Mesendoderm (in vitro differentiated cells): ENCODE measurements at regions not wholly inside any gene's neighbourhood (a gene's known extent, or its start where the extent isn't known, plus 50 kb on each side); places are given as distances from the start of the nearest gene placed in this dataset.
"Not testable (repeated sequence)": the region's sequence is repeated elsewhere in the genome, so short reads cannot be mapped to it uniquely, and the experiment has no call there.

ENCODE experiments used
- DNase-seq: peaks from one replicate; pipeline ENCODE4 v3.0.0; 2013
- H2AK5ac ChIP-seq: 2 replicates; pipeline ENCODE4 v1.6.1; 2013; ENCODE audit warnings: low read length, inconsistent platforms
- H2BK120ac ChIP-seq: 2 replicates; pipeline ENCODE4 v1.6.1; 2013; ENCODE audit warnings: low read depth, mild to moderate bottlenecking, low read length, moderate library complexity, mixed read lengths
- H2BK15ac ChIP-seq: replicated peaks from 2 replicates; pipeline ENCODE4 v1.6.1; 2013; ENCODE audit warnings: low read depth, mild to moderate bottlenecking, moderate library complexity
- H2BK5ac ChIP-seq: 2 replicates; pipeline ENCODE4 v1.6.1; 2013; ENCODE audit warnings: low read length, inconsistent platforms
- H3K18ac ChIP-seq: 2 replicates; pipeline ENCODE4 v1.6.1; 2013; ENCODE audit warnings: mild to moderate bottlenecking, low read length, mixed read lengths
- H3K23ac ChIP-seq: one replicate; pipeline ENCODE4 v1.6.1; 2013; ENCODE audit warnings: low read length
- H3K27ac ChIP-seq: 2 replicates; pipeline ENCODE4 v1.5.1; 2013; ENCODE audit warnings: low read depth, mild to moderate bottlenecking, inconsistent platforms, low read length, moderate library complexity
- H3K27me3 ChIP-seq: 2 replicates; pipeline ENCODE4 v1.6.1; 2013; ENCODE audit warnings: low read length, control low read depth, mild to moderate bottlenecking, inconsistent platforms; ENCODE audit not compliant: insufficient read depth, poor library complexity
- H3K36me3 ChIP-seq: 2 replicates; pipeline ENCODE4 v1.6.1; 2013; ENCODE audit warnings: low read length, inconsistent platforms; ENCODE audit not compliant: control insufficient read depth, insufficient read depth
- H3K4ac ChIP-seq: one replicate; pipeline ENCODE4 v1.6.1; 2013; ENCODE audit warnings: low read depth, mild to moderate bottlenecking, low read length, moderate library complexity
- H3K4me1 ChIP-seq: 2 replicates; pipeline ENCODE4 v1.6.1; 2013; ENCODE audit warnings: low read depth, low read length, inconsistent platforms; ENCODE audit not compliant: control insufficient read depth
- H3K4me2 ChIP-seq: 2 replicates; pipeline ENCODE4 v1.6.1; 2013; ENCODE audit warnings: low read length
- H3K4me3 ChIP-seq: 2 replicates; pipeline ENCODE4 v1.5.1; 2013; ENCODE audit warnings: mild to moderate bottlenecking, low read length
- H3K56ac ChIP-seq: one replicate; pipeline ENCODE4 v1.6.1; 2013; ENCODE audit warnings: low read length
- H3K79me1 ChIP-seq: 2 replicates; pipeline ENCODE4 v1.6.1; 2013; ENCODE audit warnings: low read length, inconsistent platforms
- H3K79me2 ChIP-seq: 2 replicates; pipeline ENCODE4 v1.6.1; 2013; ENCODE audit warnings: mild to moderate bottlenecking, low read length; ENCODE audit not compliant: control insufficient read depth, insufficient read depth
- H3K9ac ChIP-seq: 2 replicates; pipeline ENCODE4 v1.6.1; 2013; ENCODE audit warnings: low read length, inconsistent platforms
- H4K5ac ChIP-seq: one replicate; pipeline ENCODE4 v1.6.1; 2013; ENCODE audit warnings: low read length
- H4K8ac ChIP-seq: one replicate; pipeline ENCODE4 v1.6.1; 2013; ENCODE audit warnings: low read depth, mild to moderate bottlenecking, control low read depth, low read length, moderate library complexity
- WGBS: extraction: QIAGEN DNeasy Blood & Tissue Kit; methylation state at CpG from one replicate; pipeline ENCODE4 v1.1.7; 2013; ENCODE audit warnings: low lambda C conversion rate, missing lambda C conversion rate; ENCODE audit not compliant: insufficient coverage; ENCODE audit errors: extremely low coverage; 5-methylcytosine and 5-hydroxymethylcytosine counted together

GRCh38 chr17:64776720-64777414 is 114.8 kb upstream of the SMURF2 start:
- Histone ChIP-seq H3K56ac (peak overlapping the region; percentile 67), H3K27me3 (peaks cover 20% of the 10 kb centered on the region)
- not testable (repeated sequence) for H3K18ac ChIP-seq, H4K5ac ChIP-seq, H3K23ac ChIP-seq, H3K79me2 ChIP-seq, H4K8ac ChIP-seq, H3K9ac ChIP-seq, H3K4me2 ChIP-seq, H3K36me3 ChIP-seq, H3K79me1 ChIP-seq, H3K4me3 ChIP-seq, H3K4ac ChIP-seq, H3K4me1 ChIP-seq, H3K27ac ChIP-seq, H2BK120ac ChIP-seq, H2BK5ac ChIP-seq, H2AK5ac ChIP-seq, H2BK15ac ChIP-seq
- DNase-seq: peak; percentile 87
- no CpG with 5 or more reads among the region's 38 CpGs for WGBS

DNA sequence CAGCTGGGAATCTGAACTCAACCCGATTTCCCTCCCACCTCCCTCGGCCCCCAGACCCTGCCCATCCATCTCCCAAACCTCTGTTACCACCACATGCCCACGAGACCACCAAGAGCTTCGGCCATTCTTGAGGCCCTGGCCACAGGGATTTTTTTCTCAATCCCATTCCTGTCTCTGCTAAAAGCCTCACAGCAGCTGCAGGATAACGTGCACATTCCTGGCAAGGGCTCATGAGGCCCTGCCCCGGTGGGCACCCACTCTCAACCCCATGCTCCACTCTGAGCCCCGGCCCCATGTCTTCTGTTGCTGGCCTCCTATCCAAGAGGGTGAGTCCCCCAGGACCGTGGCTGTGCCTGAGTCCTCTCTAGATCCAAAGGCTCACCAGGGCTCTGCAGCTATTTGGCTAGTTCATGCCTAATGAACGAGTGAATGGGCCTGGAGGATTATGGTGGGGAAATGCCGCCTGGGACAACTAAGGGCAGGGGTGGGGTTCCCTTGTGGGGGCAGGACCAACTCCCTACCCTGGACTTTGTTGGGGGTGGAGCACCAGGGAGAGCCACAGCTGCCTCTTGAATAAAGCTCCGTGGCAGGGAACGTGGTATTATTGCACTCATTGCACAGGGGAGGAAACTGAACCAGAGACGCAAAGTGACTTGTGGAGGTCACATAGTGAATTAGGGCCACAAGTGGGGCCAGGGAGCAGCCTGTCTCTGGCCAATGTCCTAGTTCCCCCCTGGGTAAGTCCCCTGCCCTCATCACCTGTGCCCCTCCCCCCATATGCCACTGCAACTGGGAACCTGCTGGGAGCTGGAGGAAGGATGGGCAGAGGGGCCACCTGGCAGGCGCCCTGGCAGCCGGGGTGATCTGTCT is 113.8 kb upstream of the SMURF2 start:
- Histone ChIP-seq H3K23ac (no peak overlapping the region), H3K4me2 (no peak overlapping the region), H4K8ac (no peak overlapping the region), H2BK120ac (no peak overlapping the region), H4K5ac (no peak overlapping the region), H2BK5ac (no peak overlapping the region), H3K27ac (no peak overlapping the region), H3K27me3 (peaks cover 20% of the 10 kb centered on the region), H3K9ac (no peak overlapping the region), H3K36me3 (no peaks in the 10 kb centered on the region), H3K18ac (no peak overlapping the region), H2BK15ac (no peak overlapping the region), H3K4ac (no peak overlapping the region), H2AK5ac (no peak overlapping the region), H3K79me1 (no peaks in the 10 kb centered on the region), H3K79me2 (no peaks in the 10 kb centered on the region), H3K56ac (no peak overlapping the region), H3K4me3 (no peak overlapping the region), H3K4me1 (no peaks in the 10 kb centered on the region)
- DNase-seq: no peak
- WGBS: no CpG with 5 or more reads among the region's 15 CpGs

DNA sequence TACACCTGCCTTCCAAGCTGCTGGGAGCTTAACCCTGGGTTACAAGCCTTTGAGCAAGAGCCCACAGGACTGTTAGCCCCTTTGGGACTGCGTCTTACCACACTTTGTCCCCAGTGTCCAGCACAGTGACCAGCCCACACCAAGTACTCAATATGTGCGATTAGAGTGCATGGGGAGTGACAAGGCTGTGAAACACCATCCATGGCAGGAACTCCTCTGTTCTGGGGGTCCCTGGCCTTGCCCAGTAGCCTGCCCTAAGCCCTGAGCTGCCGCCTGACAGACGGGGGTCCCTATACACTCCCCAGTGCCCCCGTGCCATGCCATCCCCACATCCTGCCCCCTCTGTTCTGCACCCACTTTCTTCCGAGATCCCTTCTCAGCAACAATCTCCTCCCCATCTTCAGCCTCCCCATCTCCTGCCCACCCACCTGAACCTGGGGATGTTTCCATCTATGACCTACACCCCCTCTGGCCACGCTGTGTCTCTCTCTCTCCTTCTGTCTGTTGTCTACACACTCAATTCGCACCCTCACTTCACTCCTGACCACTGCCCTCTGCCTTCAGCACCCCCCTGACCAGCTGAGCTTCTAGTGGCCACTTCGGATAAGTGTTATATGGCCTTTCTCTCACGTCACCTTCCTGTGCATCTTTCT is 112.9 kb upstream of the SMURF2 start:
- no peak overlapping the region for H3K56ac ChIP-seq
- no peak overlapping the region for H3K4me3 ChIP-seq
- no peak for DNase-seq
- H2BK120ac ChIP-seq: no peak overlapping the region
- no peaks in the 10 kb centered on the region for H3K4me1 ChIP-seq
- no peak overlapping the region for H3K4ac ChIP-seq
- peaks cover 20% of the 10 kb centered on the region for H3K27me3 ChIP-seq
- no peak overlapping the region for H3K9ac ChIP-seq
- H3K23ac ChIP-seq: no peak overlapping the region
- H2BK5ac ChIP-seq: no peak overlapping the region
- H3K36me3 ChIP-seq: no peaks in the 10 kb centered on the region
- no peak overlapping the region for H2BK15ac ChIP-seq
- H3K27ac ChIP-seq: no peak overlapping the region
- no peaks in the 10 kb centered on the region for H3K79me2 ChIP-seq
- H4K5ac ChIP-seq: no peak overlapping the region
- no peak overlapping the region for H3K18ac ChIP-seq
- H2AK5ac ChIP-seq: no peak overlapping the region
- WGBS: no CpG with 5 or more reads among the region's 10 CpGs
- H4K8ac ChIP-seq: no peak overlapping the region
- H3K79me1 ChIP-seq: no peaks in the 10 kb centered on the region
- H3K4me2 ChIP-seq: no peak overlapping the region

- H3K79me2 ChIP-seq: no peaks in the 10 kb centered on the region
- no peaks in the 10 kb centered on the region for H3K4me1 ChIP-seq
- peak overlapping the region; percentile 41 for H3K18ac ChIP-seq
- peak; percentile 96 for DNase-seq
- H3K4me2 ChIP-seq: peak overlapping the region; percentile 78
- peak overlapping the region; percentile 67 for H4K8ac ChIP-seq
- H3K4me3 ChIP-seq: peak overlapping the region; percentile 38
- no peaks in the 10 kb centered on the region for H3K79me1 ChIP-seq
- H3K23ac ChIP-seq: no peak overlapping the region
- H2BK15ac ChIP-seq: no peak overlapping the region
- no CpG with 5 or more reads among the region's 18 CpGs for WGBS
- H2BK120ac ChIP-seq: no peak overlapping the region
- no peak overlapping the region for H3K27ac ChIP-seq
- H2AK5ac ChIP-seq: no peak overlapping the region
- H4K5ac ChIP-seq: no peak overlapping the region
- H3K56ac ChIP-seq: peak overlapping the region; percentile 81
- H2BK5ac ChIP-seq: no peak overlapping the region
- peaks cover 15% of the 10 kb centered on the region for H3K27me3 ChIP-seq
- no peaks in the 10 kb centered on the region for H3K36me3 ChIP-seq
- no peak overlapping the region for H3K4ac ChIP-seq
- H3K9ac ChIP-seq: peak overlapping the region; percentile 63
These were observed 112.0 kb upstream of the SMURF2 start for GRCh38 chr17:64773836-64774761.

GRCh38 chr17:64773386-64773835 is 111.3 kb upstream of the SMURF2 start:
- Histone ChIP-seq H2BK5ac (no peak overlapping the region), H3K4me3 (no peak overlapping the region), H3K79me2 (no peaks in the 10 kb centered on the region), H3K18ac (peak overlapping the region; percentile 41), H3K4me2 (peak overlapping the region; percentile 78), H3K9ac (peak overlapping the region; percentile 63), H3K27ac (no peak overlapping the region), H4K8ac (peak overlapping the region; percentile 67), H3K4me1 (no peaks in the 10 kb centered on the region), H2BK15ac (no peak overlapping the region), H4K5ac (no peak overlapping the region), H3K56ac (peak overlapping the region; percentile 81), H2AK5ac (no peak overlapping the region), H3K27me3 (peaks cover 10% of the 10 kb centered on the region), H3K36me3 (no peaks in the 10 kb centered on the region), H3K23ac (no peak overlapping the region), H3K79me1 (no peaks in the 10 kb centered on the region), H2BK120ac (no peak overlapping the region), H3K4ac (no peak overlapping the region)
- DNase-seq: no peak
- no CpG with 5 or more reads among the region's 6 CpGs for WGBS
